RWPE2 (cell line): ENCODE measurements at regions not wholly inside any gene's neighbourhood (a gene's known extent, or its start where the extent isn't known, plus 50 kb on each side); places are given as distances from the start of the nearest gene placed in this dataset.
"Not testable (repeated sequence)": the region's sequence is repeated elsewhere in the genome, so short reads cannot be mapped to it uniquely, and the experiment has no call there.

ENCODE experiments used
- ATAC-seq: fragments of 200-7000 bp; cut with Tn5 transposase; 3 replicates; pipeline ENCODE4 v1.9.1; 2021; ENCODE audit warnings: low read depth
- DNase-seq: peaks from one replicate; pipeline ENCODE4 v3.0.0-alpha.2; 2020; ENCODE audit warnings: low spot score
- H3K27ac ChIP-seq: fragments of 450-650 bp; 2 replicates; pipeline ENCODE4 v1.5.1; 2017; ENCODE audit warnings: mild to moderate bottlenecking; ENCODE audit not compliant: poor library complexity, severe bottlenecking
- H3K27me3 ChIP-seq: fragments of 250-450 bp; sonication (Bioruptor Pico); 2 replicates; pipeline ENCODE4 v1.5.1; 2021; ENCODE audit warnings: mild to moderate bottlenecking, moderate library complexity; ENCODE audit not compliant: insufficient read depth, poor library complexity, severe bottlenecking
- H3K36me3 ChIP-seq: fragments of 250-450 bp; sonication (Bioruptor Pico); 2 replicates; pipeline ENCODE4 v1.5.1; 2020; ENCODE audit warnings: low read depth, mild to moderate bottlenecking, moderate library complexity
- H3K4me1 ChIP-seq: fragments of 250-450 bp; sonication (Bioruptor Pico); 2 replicates; pipeline ENCODE4 v1.5.1; 2021; ENCODE audit warnings: mild to moderate bottlenecking, moderate library complexity; ENCODE audit not compliant: insufficient read depth, poor library complexity, severe bottlenecking
- H3K4me3 ChIP-seq: fragments of 250-450 bp; sonication (Bioruptor Pico); 2 replicates; pipeline ENCODE4 v1.5.1; 2021; ENCODE audit warnings: mild to moderate bottlenecking, moderate library complexity; ENCODE audit not compliant: severe bottlenecking
- H3K9me3 ChIP-seq: fragments of 250-450 bp; sonication (Bioruptor Pico); 2 replicates; pipeline ENCODE4 v1.5.1; 2021; ENCODE audit warnings: mild to moderate bottlenecking, moderate library complexity; ENCODE audit not compliant: severe bottlenecking
- TF ChIP-seq, protein P1 (sequence below): fragments of 450-650 bp; IDR thresholded peaks from one replicate; pipeline ENCODE4 v1.5.1; 2017; ENCODE audit warnings: mild to moderate bottlenecking, moderate library complexity; ENCODE audit not compliant: poor library complexity, severe bottlenecking

DNA sequence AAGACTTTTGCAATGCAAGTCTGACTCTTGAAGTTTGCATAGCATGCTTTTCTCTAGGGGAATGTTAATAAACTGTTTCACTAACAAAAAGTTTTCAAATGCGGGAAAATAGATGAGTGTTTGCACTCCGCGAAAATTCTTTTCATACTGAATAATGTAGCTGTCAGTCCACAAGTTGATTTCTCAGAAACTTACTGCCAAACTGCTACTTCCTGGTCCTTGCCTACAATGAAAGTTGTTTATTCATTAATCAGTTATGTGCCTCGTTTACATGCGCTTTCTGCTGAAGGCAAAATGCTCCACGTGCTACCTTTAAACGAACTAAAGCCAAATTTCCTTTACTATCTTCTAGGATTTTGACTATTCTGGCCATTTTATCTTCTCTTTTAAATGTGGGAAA lies 166.2 kb downstream of the MAGEB17 start:
- TF ChIP-seq, protein P1, sequence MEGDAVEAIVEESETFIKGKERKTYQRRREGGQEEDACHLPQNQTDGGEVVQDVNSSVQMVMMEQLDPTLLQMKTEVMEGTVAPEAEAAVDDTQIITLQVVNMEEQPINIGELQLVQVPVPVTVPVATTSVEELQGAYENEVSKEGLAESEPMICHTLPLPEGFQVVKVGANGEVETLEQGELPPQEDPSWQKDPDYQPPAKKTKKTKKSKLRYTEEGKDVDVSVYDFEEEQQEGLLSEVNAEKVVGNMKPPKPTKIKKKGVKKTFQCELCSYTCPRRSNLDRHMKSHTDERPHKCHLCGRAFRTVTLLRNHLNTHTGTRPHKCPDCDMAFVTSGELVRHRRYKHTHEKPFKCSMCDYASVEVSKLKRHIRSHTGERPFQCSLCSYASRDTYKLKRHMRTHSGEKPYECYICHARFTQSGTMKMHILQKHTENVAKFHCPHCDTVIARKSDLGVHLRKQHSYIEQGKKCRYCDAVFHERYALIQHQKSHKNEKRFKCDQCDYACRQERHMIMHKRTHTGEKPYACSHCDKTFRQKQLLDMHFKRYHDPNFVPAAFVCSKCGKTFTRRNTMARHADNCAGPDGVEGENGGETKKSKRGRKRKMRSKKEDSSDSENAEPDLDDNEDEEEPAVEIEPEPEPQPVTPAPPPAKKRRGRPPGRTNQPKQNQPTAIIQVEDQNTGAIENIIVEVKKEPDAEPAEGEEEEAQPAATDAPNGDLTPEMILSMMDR, result no peak
- H3K27ac ChIP-seq, result no peak overlapping the region
- no peaks in the 10 kb centered on the region for H3K4me1 ChIP-seq
- DNase-seq (no peak), ATAC-seq (no peak)
- H3K9me3 ChIP-seq, result no peaks in the 10 kb centered on the region
- H3K27me3 ChIP-seq, result no peaks in the 10 kb centered on the region
- no peak overlapping the region for H3K4me3 ChIP-seq
- H3K36me3 ChIP-seq, result no peaks in the 10 kb centered on the region

DNA sequence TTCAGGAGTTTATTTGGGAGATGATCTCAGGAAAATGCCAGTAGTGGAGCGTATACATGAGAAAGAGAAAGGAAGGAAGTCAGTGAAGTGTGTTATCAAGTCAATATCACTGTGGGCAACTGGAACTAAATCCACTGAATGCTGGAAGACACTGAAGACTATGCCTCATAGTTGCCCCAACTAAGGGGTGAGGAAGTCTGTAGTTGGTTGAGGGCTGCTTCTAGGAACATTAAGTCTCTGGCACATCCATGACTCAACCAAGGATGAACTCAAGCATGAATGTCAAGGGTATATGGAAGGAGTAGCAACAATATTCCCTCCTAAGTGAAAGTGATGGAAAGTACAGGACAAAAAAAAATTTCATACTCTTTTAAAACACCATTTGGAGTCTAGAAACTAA lies 167.9 kb downstream of the MAGEB17 start:
- Histone ChIP-seq H3K9me3 (no peaks in the 10 kb centered on the region), H3K4me3 (no peak overlapping the region), H3K27me3 (no peaks in the 10 kb centered on the region), H3K36me3 (no peaks in the 10 kb centered on the region), H3K4me1 (no peaks in the 10 kb centered on the region), H3K27ac (no peak overlapping the region)
- DNase-seq (no peak), ATAC-seq (no peak)
- TF ChIP-seq, protein P1, result no peak

DNA sequence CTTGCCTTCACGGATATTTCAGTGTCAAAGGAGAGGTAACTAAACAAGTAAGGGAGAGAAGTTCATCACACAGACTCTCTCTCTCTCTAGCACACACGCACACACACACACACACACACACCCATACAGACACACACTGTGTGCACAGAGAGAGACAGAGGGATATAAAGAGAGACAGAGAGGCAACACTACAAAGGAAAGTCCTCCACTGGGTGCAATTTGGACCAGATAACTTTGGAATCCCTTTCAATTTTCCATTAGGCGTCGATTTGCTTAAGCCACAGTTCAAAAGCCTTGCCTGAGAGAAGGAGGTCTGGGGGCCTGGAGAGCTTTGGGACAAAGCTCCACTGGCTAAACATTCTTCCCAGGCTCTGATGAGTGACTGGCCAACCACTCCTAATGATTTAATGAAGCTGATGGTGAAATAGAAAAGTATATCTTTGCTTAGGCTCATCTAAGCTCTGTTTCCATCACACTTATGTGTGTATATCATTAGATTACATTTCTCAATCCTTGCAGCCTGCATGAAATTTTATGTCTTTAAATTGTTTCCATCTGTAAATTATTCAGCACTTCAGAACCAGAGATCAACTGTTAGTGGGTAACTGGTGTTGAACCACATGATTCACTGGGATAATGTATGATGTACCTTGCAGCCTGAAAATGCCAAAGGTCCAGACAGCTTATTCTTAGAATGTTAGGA lies 180.8 kb downstream of the MAGEB17 start:
- H3K9me3 ChIP-seq, result no peaks in the 10 kb centered on the region
- no peak overlapping the region for H3K27ac ChIP-seq
- ATAC-seq (no peak), DNase-seq (no peak)
- no peaks in the 10 kb centered on the region for H3K36me3 ChIP-seq
- H3K4me1 ChIP-seq, result no peaks in the 10 kb centered on the region
- no peaks in the 10 kb centered on the region for H3K27me3 ChIP-seq
- H3K4me3 ChIP-seq, result no peak overlapping the region
- TF ChIP-seq, protein P1, result no peak

DNA sequence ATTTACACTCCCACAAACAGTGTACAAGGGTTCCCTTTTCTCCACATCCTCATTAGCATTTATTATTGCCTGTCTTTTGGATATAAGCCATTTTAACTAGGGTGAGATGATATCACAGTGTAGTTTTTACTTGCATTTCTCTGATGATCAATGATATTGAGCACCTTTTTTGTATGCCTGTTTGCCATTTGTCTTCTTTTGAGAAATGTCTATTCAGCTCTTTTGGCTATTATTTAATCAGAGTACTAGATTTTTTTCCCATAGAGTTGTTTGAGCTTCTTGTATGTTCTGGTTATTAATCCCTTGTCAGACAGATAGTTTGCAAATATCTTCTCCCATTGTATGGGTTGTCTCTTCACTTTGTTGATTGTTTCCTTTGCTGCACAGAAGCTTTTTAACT lies 190.6 kb downstream of the MAGEB17 start:
- Histone ChIP-seq H3K27me3 (no peaks in the 10 kb centered on the region), H3K4me3 (no peak overlapping the region), H3K36me3 (no peaks in the 10 kb centered on the region), H3K27ac (no peak overlapping the region), H3K4me1 (no peaks in the 10 kb centered on the region), H3K9me3 (no peaks in the 10 kb centered on the region)
- ATAC-seq (no peak), DNase-seq (no peak)
- TF ChIP-seq, protein P1, result no peak

DNA sequence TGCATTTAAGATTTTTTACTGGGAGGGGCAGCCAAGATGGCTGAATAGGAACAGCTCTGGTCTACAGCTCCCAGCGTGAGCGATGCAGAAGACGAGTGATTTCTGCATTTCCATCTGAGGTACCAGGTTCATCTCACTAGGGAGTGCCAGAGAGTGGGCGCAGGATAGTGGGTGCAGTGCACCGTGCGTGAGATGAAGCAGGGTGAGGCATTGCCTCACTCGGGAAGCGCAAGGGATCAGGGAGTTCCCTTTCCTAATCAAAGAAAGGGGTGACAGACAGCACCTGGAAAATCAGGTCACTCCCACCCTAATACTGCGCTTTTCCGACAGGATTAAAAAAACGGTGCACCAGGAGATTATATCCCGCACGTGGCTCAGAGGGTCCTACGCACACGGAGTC lies 192.8 kb downstream of the MAGEB17 start:
- H3K27ac ChIP-seq, H3K36me3 ChIP-seq, H3K4me3 ChIP-seq, ATAC-seq, H3K27me3 ChIP-seq, DNase-seq, H3K9me3 ChIP-seq, H3K4me1 ChIP-seq: not testable (repeated sequence)
